Suprapubic skin (tissue), 4 donors: ENCODE measurements at regions not wholly inside any gene's neighbourhood (a gene's known extent, or its start where the extent isn't known, plus 50 kb on each side); places are given as distances from the start of the nearest gene placed in this dataset.

Experiments
- DNase-seq, 2 donors: peaks; one replicate each; pipeline ENCODE4 v3.0.0-alpha.2; 2019; ENCODE audit warnings: low spot score in 2 of 2
- H3K27ac ChIP-seq: fragments of 200-600 bp; sonication (generic); one replicate; pipeline ENCODE4 v1.5.1; 2019
- H3K27me3 ChIP-seq: fragments of 200-600 bp; sonication (generic); one replicate; pipeline ENCODE4 v1.5.1; 2019
- H3K36me3 ChIP-seq: fragments of 200-600 bp; sonication (generic); one replicate; pipeline ENCODE4 v1.5.1; 2019
- H3K4me1 ChIP-seq: fragments of 200-600 bp; sonication (generic); one replicate; pipeline ENCODE4 v1.5.1; 2019
- H3K4me3 ChIP-seq: fragments of 200-600 bp; sonication (generic); one replicate; pipeline ENCODE4 v1.5.1; 2019; ENCODE audit warnings: mild to moderate bottlenecking
- H3K9me3 ChIP-seq: fragments of 200-600 bp; sonication (generic); one replicate; pipeline ENCODE4 v1.5.1; 2019
- CTCF ChIP-seq, 2 donors: fragments of 200-600 bp in 1 of 2; fragments of 450-650 bp in 1 of 2; sonication (generic) in 1 of 2; IDR thresholded peaks; one replicate each; pipeline ENCODE4 v1.5.1; 2016 to 2019; ENCODE audit warnings: antibody characterized with exemption in 2 of 2, mild to moderate bottlenecking in 1 of 2, moderate library complexity in 1 of 2
- EP300 ChIP-seq: sonication (generic); formaldehyde crosslinking; IDR thresholded peaks from one replicate; pipeline ENCODE4 v1.6.1; 2017; ENCODE audit warnings: antibody characterized with exemption
- POLR2A ChIP-seq, 2 donors: fragments of 450-650 bp; IDR thresholded peaks; one replicate each; pipeline ENCODE4 v1.6.1; 2017; ENCODE audit warnings: antibody characterized with exemption in 2 of 2, mild to moderate bottlenecking in 2 of 2, moderate library complexity in 2 of 2
- POLR2AphosphoS5 ChIP-seq, 3 donors: sonication (generic); formaldehyde crosslinking; IDR thresholded peaks; one replicate each; pipeline ENCODE4 v1.6.1; 2017; ENCODE audit warnings: antibody characterized with exemption in 3 of 3
- WGBS: methylation state at CpG from one replicate; pipeline ENCODE4 v1.1.5; 2018; 5-methylcytosine and 5-hydroxymethylcytosine counted together

- TF ChIP-seq CTCF (IDR thresholded peaks at IDR 0.05) (no peak), POLR2AphosphoS5 (IDR thresholded peaks at IDR 0.05) (no peak), POLR2A (IDR thresholded peaks at IDR 0.05) (no peak), EP300 (no peak)
- H3K9me3 ChIP-seq: no peaks in the 10 kb centered on the region
- no peaks in the 10 kb centered on the region for H3K36me3 ChIP-seq
- no peak for DNase-seq
- WGBS: 80% methylated on average over 2 of the region's 2 CpGs
- no peaks in the 10 kb centered on the region for H3K4me1 ChIP-seq
- no peak overlapping the region for H3K27ac ChIP-seq
- H3K4me3 ChIP-seq: no peak overlapping the region
- H3K27me3 ChIP-seq: peaks cover 21% of the 10 kb centered on the region
These were observed 121.7 kb upstream of the CRHR1 start for GRCh38 chr17:45662432-45662831.

- WGBS: 48% methylated on average over 1 of the region's 1 CpG
- Histone ChIP-seq H3K4me1 (no peaks in the 10 kb centered on the region), H3K4me3 (no peak overlapping the region), H3K27me3 (peaks cover 21% of the 10 kb centered on the region), H3K36me3 (no peaks in the 10 kb centered on the region), H3K9me3 (no peaks in the 10 kb centered on the region), H3K27ac (no peak overlapping the region)
- DNase-seq: no peak
- no peak for TF ChIP-seq POLR2AphosphoS5 (IDR thresholded peaks at IDR 0.05)
- TF ChIP-seq POLR2A (IDR thresholded peaks at IDR 0.05): no peak
- TF ChIP-seq EP300: no peak
- TF ChIP-seq CTCF (IDR thresholded peaks at IDR 0.05): no peak
These were observed 120.3 kb upstream of the CRHR1 start for GRCh38 chr17:45663772-45664171.

- TF ChIP-seq CTCF (IDR thresholded peaks at IDR 0.05) (no peak), POLR2AphosphoS5 (IDR thresholded peaks at IDR 0.05) (no peak), POLR2A (IDR thresholded peaks at IDR 0.05) (no peak), EP300 (no peak)
- no peak for DNase-seq
- Histone ChIP-seq H3K4me1 (no peaks in the 10 kb centered on the region), H3K36me3 (no peaks in the 10 kb centered on the region), H3K27ac (no peak overlapping the region), H3K27me3 (peaks cover 18% of the 10 kb centered on the region), H3K9me3 (no peaks in the 10 kb centered on the region), H3K4me3 (no peak overlapping the region)
- WGBS: 43% methylated on average over 6 of the region's 6 CpGs
These were observed 119.2 kb upstream of the CRHR1 start for GRCh38 chr17:45664921-45665320.

GRCh38 chr17:45666046-45666600 is 118.0 kb upstream of the CRHR1 start:
- DNase-seq: no peak
- WGBS: 84% methylated on average over 3 of the region's 3 CpGs
- TF ChIP-seq POLR2A (IDR thresholded peaks at IDR 0.05) (no peak), EP300 (no peak), POLR2AphosphoS5 (IDR thresholded peaks at IDR 0.05) (no peak), CTCF (IDR thresholded peaks at IDR 0.05) (no peak)

GRCh38 chr17:45666641-45667040 is 117.5 kb upstream of the CRHR1 start:
- Histone ChIP-seq H3K27me3 (peaks cover 18% of the 10 kb centered on the region), H3K4me1 (no peaks in the 10 kb centered on the region), H3K36me3 (no peaks in the 10 kb centered on the region), H3K27ac (no peak overlapping the region), H3K4me3 (no peak overlapping the region), H3K9me3 (no peaks in the 10 kb centered on the region)
- no peak for DNase-seq
- WGBS: 49% methylated on average over 5 of the region's 5 CpGs
- TF ChIP-seq POLR2A (IDR thresholded peaks at IDR 0.05): no peak
- no peak for TF ChIP-seq POLR2AphosphoS5 (IDR thresholded peaks at IDR 0.05)
- TF ChIP-seq EP300: no peak
- TF ChIP-seq CTCF (IDR thresholded peaks at IDR 0.05): no peak

More at GRCh38 chr17:45666046-45666600, 118.0 kb upstream of the CRHR1 start:
- no peaks in the 10 kb centered on the region for H3K9me3 ChIP-seq
- H3K27me3 ChIP-seq: peaks cover 18% of the 10 kb centered on the region
- no peaks in the 10 kb centered on the region for H3K36me3 ChIP-seq
- H3K27ac ChIP-seq: no peak overlapping the region
- H3K4me1 ChIP-seq: no peaks in the 10 kb centered on the region
- no peak overlapping the region for H3K4me3 ChIP-seq
